ENCODE measurements at regions not wholly inside any gene's neighbourhood (a gene's known extent, or its start where the extent isn't known, plus 50 kb on each side); places are given as distances from the start of the nearest gene placed in this dataset.

- no peak overlapping the region for H3K4me3 ChIP-seq (ENCODE audit: low read depth, low read length)
- no peak for TF ChIP-seq CTCF (conservative IDR thresholded peaks at IDR 0.05; ENCODE audit: low read depth, low read length)
- DNase-seq (ENCODE audit: low read depth), result no peak
These were observed 310.4 kb upstream of the ZNF608 start for GRCh38 chr5:125056671-125057485.

- no peak for TF ChIP-seq CTCF (conservative IDR thresholded peaks at IDR 0.05; ENCODE audit: low read depth, low read length)
- no peak for DNase-seq (ENCODE audit: low read depth)
- no peak overlapping the region for H3K4me3 ChIP-seq (ENCODE audit: low read depth, low read length)
These were observed 311.7 kb upstream of the ZNF608 start for GRCh38 chr5:125057912-125058826.

- no peak for TF ChIP-seq CTCF (conservative IDR thresholded peaks at IDR 0.05; ENCODE audit: low read depth, low read length)
- DNase-seq (ENCODE audit: low read depth), result no peak
- no peak overlapping the region for H3K4me3 ChIP-seq (ENCODE audit: low read depth, low read length)
These were observed 313.0 kb upstream of the ZNF608 start for GRCh38 chr5:125059255-125060002.

- DNase-seq (ENCODE audit: low read depth), result no peak
- no peak overlapping the region for H3K4me3 ChIP-seq (ENCODE audit: low read depth, low read length)
- no peak for TF ChIP-seq CTCF (conservative IDR thresholded peaks at IDR 0.05; ENCODE audit: low read depth, low read length)
These were observed 315.3 kb upstream of the ZNF608 start for GRCh38 chr5:125061726-125062125.

- no peak overlapping the region for H3K4me3 ChIP-seq (ENCODE audit: low read depth, low read length)
- TF ChIP-seq CTCF (conservative IDR thresholded peaks at IDR 0.05; ENCODE audit: low read depth, low read length), result no peak
- DNase-seq (ENCODE audit: low read depth), result no peak
These were observed 318.4 kb upstream of the ZNF608 start for GRCh38 chr5:125064621-125065438.

- H3K4me3 ChIP-seq (ENCODE audit: low read depth, low read length), result no peak overlapping the region
- TF ChIP-seq CTCF (conservative IDR thresholded peaks at IDR 0.05; ENCODE audit: low read depth, low read length), result no peak
- no peak for DNase-seq (ENCODE audit: low read depth)
These were observed 319.3 kb upstream of the ZNF608 start for GRCh38 chr5:125065741-125066140.
